Activated CD4-positive, alpha-beta T cell treated with anti-CD3 and anti-CD28 coated beads for 36 hours (primary cell): ENCODE measurements at regions not wholly inside any gene's neighbourhood (a gene's known extent, or its start where the extent isn't known, plus 50 kb on each side); places are given as distances from the start of the nearest gene placed in this dataset.

Experiments
- ATAC-seq: fragments of 200-7000 bp; cut with Tn5 transposase; one replicate; pipeline ENCODE4 v1.10.0; 2021; ENCODE audit warnings: mild to moderate bottlenecking, moderate library complexity
- CTCF ChIA-PET: fragments of 350-600 bp; sonication (Branson Sonifier 250); formaldehyde crosslinking; loops from one replicate; lab custom pipeline; 2021; ENCODE audit warnings: antibody characterized with exemption; lab: Charles Lee
- POLR2A ChIA-PET: fragments of 350-600 bp; sonication (Branson Sonifier 250); formaldehyde crosslinking; loops from one replicate; lab custom pipeline; 2021; ENCODE audit warnings: antibody characterized with exemption, inconsistent platforms; lab: Charles Lee
- DNase-seq: peaks from one replicate; pipeline ENCODE4 v3.0.0-alpha.2; 2020
- H3K27ac Mint-ChIP-seq: one replicate; pipeline ENCODE4 v1.8.0; 2021; ENCODE audit warnings: mixed read lengths
- H3K27me3 Mint-ChIP-seq: one replicate; pipeline ENCODE4 v1.8.0; 2021; ENCODE audit warnings: mixed read lengths
- H3K36me3 Mint-ChIP-seq: one replicate; pipeline ENCODE4 v1.8.0; 2021; ENCODE audit warnings: low read depth, mixed read lengths
- H3K4me1 Mint-ChIP-seq: one replicate; pipeline ENCODE4 v1.8.0; 2021; ENCODE audit warnings: mixed read lengths
- H3K4me3 Mint-ChIP-seq: one replicate; pipeline ENCODE4 v1.8.0; 2021; ENCODE audit warnings: mild to moderate bottlenecking, moderate library complexity, mixed read lengths
- H3K9me3 Mint-ChIP-seq: one replicate; pipeline ENCODE4 v1.8.0; 2021; ENCODE audit warnings: low read depth, mixed read lengths
- intact Hi-C, 2 experiments: fragments of 100-400 bp; cut with DNase I in 1 of 2; cut with micrococcal nuclease in 1 of 2; formaldehyde crosslinking; loops; one replicate each; pipeline versions ENCODE4 v1.14.2 to v1.15.1; 2022 to 2024; cut with DNase I, micrococcal nuclease

- Mint-ChIP-seq H3K4me3 (no peak overlapping the region), H3K36me3 (no peaks in the 10 kb centered on the region), H3K9me3 (peaks cover 1% of the 10 kb centered on the region), H3K27ac (no peak overlapping the region), H3K27me3 (no peaks in the 10 kb centered on the region), H3K4me1 (no peaks in the 10 kb centered on the region)
- POLR2A ChIA-PET = no interaction called here
- DNase-seq (no peak), ATAC-seq (no peak)
- intact Hi-C loops = no loop called here
- CTCF ChIA-PET = no interaction called here
Measured at GRCh38 chr6:88361754-88362153, 195.6 kb upstream of the CNR1 start.

- H3K27ac Mint-ChIP-seq = no peak overlapping the region
- no peaks in the 10 kb centered on the region for H3K27me3 Mint-ChIP-seq
- no peak for ATAC-seq
- CTCF ChIA-PET = no interaction called here
- H3K4me3 Mint-ChIP-seq = no peak overlapping the region
- H3K9me3 Mint-ChIP-seq = peaks cover 1% of the 10 kb centered on the region
- no peaks in the 10 kb centered on the region for H3K4me1 Mint-ChIP-seq
- intact Hi-C loops = no loop called here
- DNase-seq = no peak
- POLR2A ChIA-PET = no interaction called here
- H3K36me3 Mint-ChIP-seq = no peaks in the 10 kb centered on the region
Measured at GRCh38 chr6:88361298-88361697, 195.2 kb upstream of the CNR1 start.

- H3K9me3 Mint-ChIP-seq = peaks cover 1% of the 10 kb centered on the region
- ChIA-PET POLR2A (no interaction called here), CTCF (no interaction called here)
- no peaks in the 10 kb centered on the region for H3K27me3 Mint-ChIP-seq
- no peaks in the 10 kb centered on the region for H3K36me3 Mint-ChIP-seq
- no peak overlapping the region for H3K27ac Mint-ChIP-seq
- no peak overlapping the region for H3K4me3 Mint-ChIP-seq
- DNase-seq (no peak), ATAC-seq (no peak)
- intact Hi-C loops = no loop called here
- no peaks in the 10 kb centered on the region for H3K4me1 Mint-ChIP-seq
Measured at GRCh38 chr6:88360203-88360797, 194.2 kb upstream of the CNR1 start.

GRCh38 chr6:88359530-88360202, 193.5 kb upstream of the CNR1 start:
- CTCF ChIA-PET = no interaction called here
- no peak for ATAC-seq
- intact Hi-C loops = no loop called here

GRCh38 chr6:88358846-88359245, 192.7 kb upstream of the CNR1 start:
- H3K27ac Mint-ChIP-seq = no peak overlapping the region
- CTCF ChIA-PET = no interaction called here
- no peak for ATAC-seq
- DNase-seq = no peak
- H3K9me3 Mint-ChIP-seq = peaks cover 1% of the 10 kb centered on the region
- no peaks in the 10 kb centered on the region for H3K36me3 Mint-ChIP-seq
- no peak overlapping the region for H3K4me3 Mint-ChIP-seq
- intact Hi-C loops = no loop called here
- H3K4me1 Mint-ChIP-seq = no peaks in the 10 kb centered on the region
- POLR2A ChIA-PET = interaction anchor here (0.7 kb wide), 1 partner anchor 87 kb away, joined by 5 read pairs; no protein-coding TSS in a partner anchor
- no peaks in the 10 kb centered on the region for H3K27me3 Mint-ChIP-seq

More at GRCh38 chr6:88359530-88360202, 193.5 kb upstream of the CNR1 start:
- Mint-ChIP-seq H3K27ac (no peak overlapping the region), H3K36me3 (no peaks in the 10 kb centered on the region), H3K4me3 (no peak overlapping the region), H3K27me3 (no peaks in the 10 kb centered on the region), H3K4me1 (no peaks in the 10 kb centered on the region), H3K9me3 (peaks cover 1% of the 10 kb centered on the region)
- POLR2A ChIA-PET = no interaction called here
- DNase-seq = no peak

- no peak for DNase-seq
- no peak overlapping the region for H3K27ac Mint-ChIP-seq
- POLR2A ChIA-PET = no interaction called here
- H3K4me3 Mint-ChIP-seq = no peak overlapping the region
- ATAC-seq = no peak
- CTCF ChIA-PET = no interaction called here
- H3K27me3 Mint-ChIP-seq = no peaks in the 10 kb centered on the region
- no peaks in the 10 kb centered on the region for H3K4me1 Mint-ChIP-seq
- intact Hi-C loops = no loop called here
- no peaks in the 10 kb centered on the region for H3K9me3 Mint-ChIP-seq
- no peaks in the 10 kb centered on the region for H3K36me3 Mint-ChIP-seq
Measured at GRCh38 chr6:88349511-88349910, 183.4 kb upstream of the CNR1 start.

- DNase-seq (no peak), ATAC-seq (no peak)
- Mint-ChIP-seq H3K27me3 (no peaks in the 10 kb centered on the region), H3K36me3 (no peaks in the 10 kb centered on the region), H3K4me3 (no peak overlapping the region), H3K4me1 (no peaks in the 10 kb centered on the region), H3K9me3 (no peaks in the 10 kb centered on the region), H3K27ac (no peak overlapping the region)
- ChIA-PET POLR2A (no interaction called here), CTCF (no interaction called here)
- intact Hi-C loops = no loop called here
Measured at GRCh38 chr6:88342336-88342735, 176.2 kb upstream of the CNR1 start.

GRCh38 chr6:88339761-88340160, 173.6 kb upstream of the CNR1 start:
- no peaks in the 10 kb centered on the region for H3K36me3 Mint-ChIP-seq
- no peaks in the 10 kb centered on the region for H3K27me3 Mint-ChIP-seq
- H3K4me3 Mint-ChIP-seq = no peak overlapping the region
- no peak for ATAC-seq
- H3K4me1 Mint-ChIP-seq = no peaks in the 10 kb centered on the region
- H3K27ac Mint-ChIP-seq = no peak overlapping the region
- ChIA-PET POLR2A (no interaction called here), CTCF (no interaction called here)
- H3K9me3 Mint-ChIP-seq = no peaks in the 10 kb centered on the region
- DNase-seq = no peak
- intact Hi-C loops = no loop called here

GRCh38 chr6:88321306-88321705, 155.2 kb upstream of the CNR1 start:
- no peaks in the 10 kb centered on the region for H3K9me3 Mint-ChIP-seq
- POLR2A ChIA-PET = no interaction called here

GRCh38 chr6:88311561-88311960, 145.4 kb upstream of the CNR1 start:
- Mint-ChIP-seq H3K36me3 (no peaks in the 10 kb centered on the region), H3K4me1 (no peaks in the 10 kb centered on the region), H3K27me3 (no peaks in the 10 kb centered on the region), H3K27ac (no peak overlapping the region), H3K4me3 (no peak overlapping the region), H3K9me3 (no peaks in the 10 kb centered on the region)
- POLR2A ChIA-PET = no interaction called here
- ATAC-seq (no peak), DNase-seq (no peak)
- CTCF ChIA-PET = no interaction called here
- intact Hi-C loops = no loop called here

More at GRCh38 chr6:88321306-88321705, 155.2 kb upstream of the CNR1 start:
- intact Hi-C loops = no loop called here
- no peaks in the 10 kb centered on the region for H3K4me1 Mint-ChIP-seq
- DNase-seq (no peak), ATAC-seq (no peak)
- CTCF ChIA-PET = no interaction called here
- no peak overlapping the region for H3K27ac Mint-ChIP-seq
- H3K4me3 Mint-ChIP-seq = no peak overlapping the region
- H3K36me3 Mint-ChIP-seq = no peaks in the 10 kb centered on the region
- peaks cover 20% of the 10 kb centered on the region for H3K27me3 Mint-ChIP-seq

- H3K4me1 Mint-ChIP-seq = no peaks in the 10 kb centered on the region
Measured at GRCh38 chr6:88304520-88304919, 138.4 kb upstream of the CNR1 start.

GRCh38 chr6:88302769-88303225, 136.7 kb upstream of the CNR1 start:
- peaks cover 5% of the 10 kb centered on the region for H3K27me3 Mint-ChIP-seq
- intact Hi-C loops = no loop called here
- POLR2A ChIA-PET = no interaction called here
- ATAC-seq (no peak), DNase-seq (no peak)
- H3K4me1 Mint-ChIP-seq = no peaks in the 10 kb centered on the region
- CTCF ChIA-PET = interaction anchor here (0.7 kb wide), 1 partner anchor 11 kb away, joined by 3 read pairs; no protein-coding TSS in a partner anchor
- H3K9me3 Mint-ChIP-seq = no peaks in the 10 kb centered on the region
- no peak overlapping the region for H3K4me3 Mint-ChIP-seq
- H3K36me3 Mint-ChIP-seq = no peaks in the 10 kb centered on the region
- no peak overlapping the region for H3K27ac Mint-ChIP-seq

More at GRCh38 chr6:88304520-88304919, 138.4 kb upstream of the CNR1 start:
- no peak overlapping the region for H3K4me3 Mint-ChIP-seq
- H3K27ac Mint-ChIP-seq = no peak overlapping the region
- ATAC-seq (no peak), DNase-seq (no peak)
- H3K27me3 Mint-ChIP-seq = peaks cover 5% of the 10 kb centered on the region
- ChIA-PET CTCF (interaction anchor here (1.4 kb wide), 1 partner anchor 13 kb away, joined by 3 read pairs; no protein-coding TSS in a partner anchor), POLR2A (no interaction called here)
- no peaks in the 10 kb centered on the region for H3K36me3 Mint-ChIP-seq
- no peaks in the 10 kb centered on the region for H3K9me3 Mint-ChIP-seq
- intact Hi-C loops = no loop called here
